ENCODE measurements at regions not wholly inside any gene's neighbourhood (a gene's known extent, or its start where the extent isn't known, plus 50 kb on each side); places are given as distances from the start of the nearest gene placed in this dataset.

- no peak for TF ChIP-seq CTCF (IDR thresholded peaks at IDR 0.05)
- TF ChIP-seq POLR2A (IDR thresholded peaks at IDR 0.05): no peak
Observed at GRCh38 chr6:167398214-167399050, 73.5 kb downstream of the TTLL2 start.

Measured in right lobe of liver (tissue), 4 donors.